SK-N-SH (cell line): ENCODE measurements at regions not wholly inside any gene's neighbourhood (a gene's known extent, or its start where the extent isn't known, plus 50 kb on each side); places are given as distances from the start of the nearest gene placed in this dataset.

Experiments
- CTCF ChIP-seq: fragments of 200-600 bp; sonication (generic); IDR thresholded peaks from 2 replicates; pipeline ENCODE4 v1.6.1; 2017; ENCODE audit warnings: antibody characterized with exemption, mild to moderate bottlenecking, moderate library complexity
- EP300 ChIP-seq, 2 experiments: IDR thresholded peaks; 2 replicates each; pipeline versions ENCODE4 v1.4.0 to v1.6.1; 2012; ENCODE audit warnings: borderline replicate concordance in 1 of 2, low read depth in 1 of 2, low read length in 1 of 2
- MAX ChIP-seq: IDR thresholded peaks from 2 replicates; pipeline ENCODE4 v1.4.0; 2012; ENCODE audit warnings: low read depth
- MEF2A ChIP-seq: IDR thresholded peaks from 2 replicates; pipeline ENCODE4 v1.4.0; 2012; ENCODE audit warnings: low read depth, borderline replicate concordance
- MXI1 ChIP-seq: IDR thresholded peaks from 2 replicates; pipeline ENCODE4 v1.6.1; 2012; ENCODE audit warnings: mild to moderate bottlenecking, low read depth, low read length, improper control_type of control experiment
- NFIC ChIP-seq: IDR thresholded peaks from 2 replicates; pipeline ENCODE4 v1.4.0; 2012; ENCODE audit warnings: borderline replicate concordance
- POLR2AphosphoS5 ChIP-seq: IDR thresholded peaks from 2 replicates; pipeline ENCODE4 v1.6.1; 2012; ENCODE audit warnings: low read depth, low read length
- RXRA ChIP-seq: IDR thresholded peaks from 2 replicates; pipeline ENCODE4 v1.4.0; 2012; ENCODE audit warnings: low read depth, mild to moderate bottlenecking, borderline replicate concordance
- SIN3A ChIP-seq: IDR thresholded peaks from 2 replicates; pipeline ENCODE4 v1.6.1; 2012; ENCODE audit warnings: low read depth, mild to moderate bottlenecking, low read length, moderate library complexity, borderline replicate concordance
- YY1 ChIP-seq: IDR thresholded peaks from 2 replicates; pipeline ENCODE4 v1.4.0; 2012; ENCODE audit warnings: low read depth, mild to moderate bottlenecking
- TF ChIP-seq, protein P1 (sequence below): fragments of 150-350 bp; IDR thresholded peaks from 2 replicates; pipeline ENCODE4 v1.6.1; 2017; ENCODE audit warnings: antibody characterized with exemption, low read length, low read depth, borderline replicate concordance

- TF ChIP-seq CTCF (no peak), RXRA (no peak), NFIC (no peak), POLR2AphosphoS5 (no peak), MEF2A (no peak), SIN3A (no peak), MXI1 (no peak), MAX (no peak), YY1 (no peak), EP300 (IDR thresholded peaks at IDR 0.05; ENCODE audit: borderline replicate concordance in 1 of 2, low read depth in 1 of 2, low read length in 1 of 2) (no peak)
- TF ChIP-seq, protein P1, sequence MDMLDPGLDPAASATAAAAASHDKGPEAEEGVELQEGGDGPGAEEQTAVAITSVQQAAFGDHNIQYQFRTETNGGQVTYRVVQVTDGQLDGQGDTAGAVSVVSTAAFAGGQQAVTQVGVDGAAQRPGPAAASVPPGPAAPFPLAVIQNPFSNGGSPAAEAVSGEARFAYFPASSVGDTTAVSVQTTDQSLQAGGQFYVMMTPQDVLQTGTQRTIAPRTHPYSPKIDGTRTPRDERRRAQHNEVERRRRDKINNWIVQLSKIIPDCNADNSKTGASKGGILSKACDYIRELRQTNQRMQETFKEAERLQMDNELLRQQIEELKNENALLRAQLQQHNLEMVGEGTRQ: no peak
These were observed 73.3 kb upstream of the MAML3 start for GRCh38 chr4:140227286-140227685.
